NCI-H1092 treated with DMSO at 0.1 percent for 48 hours (cell line): ENCODE measurements at regions not wholly inside any gene's neighbourhood (a gene's known extent, or its start where the extent isn't known, plus 50 kb on each side); places are given as distances from the start of the nearest gene placed in this dataset.
A peak's percentile ranks its signal among the peaks of the same experiment; 100 is the strongest.
"Not testable (repeated sequence)": the region's sequence is repeated elsewhere in the genome, so short reads cannot be mapped to it uniquely, and the experiment has no call there.

ENCODE experiments used
- DNase-seq: peaks from one replicate; lab custom pipeline; 2025; lab: John Stamatoyannopoulos, UW

- no peak for DNase-seq
Observed at GRCh38 chr3:73867524-73867923, 242.8 kb upstream of the PDZRN3 start.

DNA sequence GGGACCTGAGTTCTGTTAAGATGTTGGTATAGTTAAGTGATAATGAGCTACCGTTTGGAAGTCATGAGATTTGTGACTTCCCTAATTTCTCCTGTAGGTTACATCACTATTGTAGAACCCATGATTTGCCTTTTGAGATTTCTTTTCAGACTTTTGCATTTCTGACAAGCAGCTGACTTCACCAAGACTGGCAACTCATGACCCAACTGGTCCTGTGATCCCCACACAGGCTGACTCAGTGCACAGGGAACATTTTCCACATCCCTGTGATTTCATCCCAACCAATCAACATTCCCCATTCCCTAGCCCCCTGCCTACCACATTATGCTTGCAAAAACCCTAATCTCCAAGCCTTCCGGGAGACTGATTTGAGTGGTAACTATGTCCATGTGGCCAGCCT is 242.1 kb upstream of the PDZRN3 start:
- DNase-seq = no peak

DNA sequence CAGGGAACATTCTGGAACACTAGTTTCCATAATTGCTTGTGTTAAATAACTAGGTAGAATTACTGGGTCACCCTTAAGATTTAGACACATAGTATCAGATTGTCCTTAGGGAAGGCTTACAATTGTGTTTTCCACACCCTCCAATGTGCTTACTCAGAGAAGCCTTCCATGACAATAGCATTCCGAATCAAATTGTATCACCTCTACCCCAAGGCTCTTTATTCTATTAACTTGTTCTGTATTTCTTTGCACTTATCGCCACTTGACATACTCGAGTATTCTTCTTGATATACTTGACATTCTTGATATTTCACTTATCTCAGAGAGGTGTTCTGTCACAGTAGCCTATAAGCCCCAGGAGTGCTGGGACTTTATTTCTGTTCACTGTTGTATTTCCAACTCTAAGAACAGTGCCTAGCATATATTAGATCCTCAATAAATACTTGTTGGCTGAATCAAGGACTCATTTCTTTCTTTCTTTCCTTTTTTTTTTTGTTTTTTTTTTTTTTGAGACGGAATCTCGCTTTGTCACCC is 238.9 kb upstream of the PDZRN3 start:
- no peak for DNase-seq

- no peak for DNase-seq
Observed at GRCh38 chr3:73855813-73856212, 231.1 kb upstream of the PDZRN3 start.

DNA sequence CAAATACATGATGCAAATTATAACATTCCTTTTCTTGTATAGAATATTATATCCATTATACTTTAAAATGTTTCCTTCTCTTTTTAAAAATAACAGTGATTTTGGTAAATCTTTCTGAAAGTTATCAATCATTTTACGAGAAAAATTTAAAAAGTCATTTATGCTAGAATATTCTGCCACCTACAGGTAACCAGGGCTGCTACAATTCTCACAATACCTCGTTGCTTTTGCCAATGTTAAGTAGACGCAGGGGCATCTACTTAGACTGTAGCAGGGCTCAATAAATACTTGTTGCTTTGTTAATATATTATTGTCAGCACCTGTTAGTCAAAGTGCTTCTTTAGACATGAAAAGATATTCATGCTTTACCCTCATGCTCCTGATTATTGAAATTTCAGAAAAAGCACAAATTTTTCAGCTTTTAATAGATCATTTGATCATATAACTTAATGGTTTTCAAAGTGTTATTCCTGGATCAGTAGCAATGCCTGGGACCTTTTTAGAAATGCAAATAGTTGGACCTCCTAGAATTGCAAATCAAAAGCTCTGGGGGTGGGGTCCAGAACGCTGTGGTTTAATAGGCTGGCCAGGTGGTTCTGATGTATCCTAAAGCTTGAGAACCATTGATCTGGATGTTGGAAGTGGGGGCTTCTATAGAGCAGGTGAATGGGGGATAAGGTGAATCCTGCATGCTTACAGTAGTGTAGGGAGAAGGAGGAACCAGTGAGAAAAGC is 223.6 kb upstream of the PDZRN3 start:
- peak; percentile 51 for DNase-seq

- no peak for DNase-seq
Observed at GRCh38 chr3:73846951-73847350, 222.2 kb upstream of the PDZRN3 start.

DNA sequence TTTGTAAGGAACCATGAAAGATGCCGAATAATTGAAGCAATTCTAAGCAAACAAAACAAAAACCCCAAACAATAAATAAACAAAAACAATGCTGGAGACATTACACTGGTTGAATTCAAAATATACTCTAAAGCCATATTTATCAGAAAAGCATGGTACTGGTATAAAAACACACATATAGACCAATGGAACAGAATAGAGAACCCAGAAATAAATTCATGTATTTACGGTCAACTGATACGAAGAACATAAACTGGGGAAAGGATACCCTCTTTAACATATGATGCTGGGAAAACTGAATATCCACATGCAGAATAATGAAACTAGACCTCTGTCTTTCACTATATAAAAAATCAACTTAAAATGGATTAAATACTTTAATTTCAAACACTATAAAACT is 214.3 kb upstream of the PDZRN3 start:
- DNase-seq = no peak

DNA sequence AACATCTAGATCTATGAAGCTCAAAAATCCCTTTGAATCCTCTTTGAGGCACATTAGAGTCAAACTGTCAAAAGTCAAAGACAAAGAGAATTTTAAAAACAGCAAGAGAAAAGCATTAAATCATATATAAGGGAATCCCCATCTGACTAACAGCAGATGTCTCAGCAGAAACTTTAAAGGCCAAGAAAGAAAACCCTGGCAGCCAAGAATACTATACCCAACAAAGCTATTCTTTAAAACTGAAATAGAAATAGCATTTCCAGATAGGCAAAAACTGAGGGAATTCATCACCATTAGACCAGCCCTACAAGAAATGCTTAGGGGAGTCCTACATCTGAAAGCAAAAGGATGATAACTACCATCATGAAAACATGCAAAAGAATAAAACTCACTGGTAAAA is 211.2 kb upstream of the PDZRN3 start:
- no peak for DNase-seq

DNA sequence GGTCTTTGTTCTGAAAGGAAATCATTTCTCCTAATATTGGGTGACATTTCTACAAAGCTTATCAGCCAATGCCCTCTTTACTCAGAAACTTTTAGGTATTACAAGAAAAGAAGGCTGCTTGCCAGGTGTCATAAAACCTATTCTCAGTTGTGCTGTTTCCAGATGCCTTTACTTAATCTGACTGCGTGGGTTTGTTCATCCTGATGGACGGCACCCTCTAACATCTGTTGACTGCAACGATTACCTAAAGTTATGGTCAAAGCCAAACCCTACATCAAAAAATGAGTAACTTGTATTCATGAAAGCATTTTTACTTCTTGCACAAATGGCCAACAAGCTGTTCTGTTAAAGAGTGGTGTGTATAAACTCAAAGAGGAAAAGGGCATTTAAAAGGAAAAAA is 207.7 kb upstream of the PDZRN3 start:
- DNase-seq = no peak

GRCh38 chr3:73828348-73828747 is 203.6 kb upstream of the PDZRN3 start:
- DNase-seq = no peak

- DNase-seq = no peak
Observed at GRCh38 chr3:73827725-73828211, 203.0 kb upstream of the PDZRN3 start.

- DNase-seq = no peak
Observed at GRCh38 chr3:73827204-73827603, 202.5 kb upstream of the PDZRN3 start.

GRCh38 chr3:73820896-73821295 is 196.2 kb upstream of the PDZRN3 start:
- DNase-seq = not testable (repeated sequence)

DNA sequence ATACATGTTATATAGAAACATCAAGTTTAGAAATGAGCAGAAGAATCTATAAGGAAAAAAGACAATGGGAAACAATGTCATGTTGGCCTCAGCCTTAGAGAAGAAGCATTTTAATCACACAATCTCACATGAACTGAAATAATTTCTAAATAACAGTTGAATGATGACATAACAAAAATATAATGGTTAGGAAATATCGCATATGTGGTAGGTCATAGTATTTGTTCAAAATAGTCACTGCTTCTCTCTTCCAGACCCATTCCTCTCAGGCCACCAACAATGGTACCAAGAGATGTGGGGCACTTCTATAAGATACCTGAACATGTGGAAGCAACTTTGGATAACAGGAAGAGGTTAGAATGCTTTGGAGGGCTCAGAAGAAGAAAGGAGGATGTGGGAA is 195.7 kb upstream of the PDZRN3 start:
- no peak for DNase-seq

- no peak for DNase-seq
Observed at GRCh38 chr3:73815966-73816365, 191.2 kb upstream of the PDZRN3 start.

DNA sequence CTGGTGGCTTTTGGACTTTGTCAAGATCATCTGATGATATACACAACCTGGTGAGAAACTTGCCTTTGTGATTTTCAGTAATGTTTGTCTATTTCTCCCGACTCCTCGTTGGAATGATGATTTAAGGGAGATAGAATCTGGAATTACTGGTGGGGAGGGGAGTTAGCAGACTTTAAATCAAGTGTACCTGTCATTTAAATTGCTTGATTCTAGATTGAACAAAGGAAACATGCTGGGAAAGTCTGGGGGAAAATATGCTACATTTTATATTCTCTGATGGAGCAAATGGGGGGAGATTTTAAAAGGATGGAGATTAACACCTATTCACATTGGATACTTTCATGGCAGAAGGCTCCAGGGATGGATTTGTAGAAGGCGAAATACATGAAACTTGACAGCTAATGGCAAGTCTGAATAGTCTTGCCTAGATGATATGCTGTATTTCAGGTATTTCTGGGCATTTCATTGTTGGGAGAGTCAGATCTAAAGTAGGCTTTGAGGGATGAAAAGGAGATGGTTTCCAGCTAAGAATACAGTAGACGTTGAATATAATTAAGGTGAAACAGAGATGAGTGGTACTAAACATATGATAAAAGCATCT is 189.1 kb upstream of the PDZRN3 start:
- DNase-seq = no peak

- no peak for DNase-seq
Observed at GRCh38 chr3:73813291-73813690, 188.6 kb upstream of the PDZRN3 start.

GRCh38 chr3:73812054-73812453 is 187.3 kb upstream of the PDZRN3 start:
- DNase-seq = no peak

GRCh38 chr3:73808862-73809509 is 184.2 kb upstream of the PDZRN3 start:
- DNase-seq = no peak

DNA sequence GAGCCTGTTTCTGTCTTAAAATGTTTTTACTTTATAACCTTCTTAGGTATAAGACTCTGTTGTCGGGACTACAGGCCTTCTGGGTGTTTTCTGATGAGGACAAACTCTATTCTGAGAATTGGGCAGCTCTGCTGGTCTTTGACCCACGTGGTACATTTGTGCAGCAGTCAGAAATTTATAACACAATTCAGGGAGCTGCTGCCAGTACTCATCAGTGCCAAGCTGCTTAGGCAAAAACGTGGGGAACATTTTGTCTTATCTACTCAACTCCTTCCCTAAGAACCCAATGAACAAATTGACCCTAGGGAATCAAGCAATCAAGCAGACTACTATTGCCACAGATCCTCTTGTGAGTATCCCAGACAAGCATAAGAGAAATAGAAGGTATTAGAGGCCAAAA is 180.7 kb upstream of the PDZRN3 start:
- no peak for DNase-seq

DNA sequence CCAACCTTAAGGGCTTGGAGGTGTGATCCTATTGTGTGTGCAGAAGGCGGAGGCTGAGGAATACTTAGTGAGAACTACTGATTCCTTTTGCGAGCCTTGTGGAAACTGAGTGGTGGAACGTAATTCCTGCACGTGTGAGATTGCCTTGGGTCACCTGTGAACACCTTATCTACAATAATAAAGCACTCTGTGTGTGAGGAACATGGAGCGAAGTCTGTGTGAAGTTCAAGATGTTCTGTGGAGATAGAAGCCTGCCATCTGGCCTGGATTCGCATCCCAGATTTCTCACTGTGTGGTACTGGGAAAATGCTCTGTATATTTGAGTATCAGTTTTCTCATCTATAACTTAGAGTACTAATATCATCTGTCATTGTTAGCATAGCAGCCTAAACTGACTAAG is 179.5 kb upstream of the PDZRN3 start:
- no peak for DNase-seq

- DNase-seq = no peak
Observed at GRCh38 chr3:73801444-73801843, 176.7 kb upstream of the PDZRN3 start.

DNA sequence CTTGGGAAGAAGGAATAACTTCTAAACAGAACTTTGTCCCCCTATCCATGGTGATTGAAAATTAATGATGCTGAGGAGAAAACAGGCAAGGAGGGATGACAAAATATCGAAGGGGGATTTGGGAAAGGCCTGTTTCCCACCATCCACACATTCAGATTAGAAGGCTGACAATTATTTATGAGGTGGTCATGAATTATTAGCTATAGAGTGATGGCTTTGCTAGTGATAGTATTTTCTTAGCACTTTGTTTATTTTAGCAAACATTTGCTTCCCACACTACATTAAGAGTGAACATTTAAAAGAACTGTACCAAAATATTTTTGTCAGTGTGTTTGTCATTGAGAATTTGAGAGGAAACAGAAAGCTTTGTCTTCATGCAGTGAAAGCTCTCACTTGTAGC is 172.6 kb upstream of the PDZRN3 start:
- DNase-seq = no peak
